ENCODE measurements at regions not wholly inside any gene's neighbourhood (a gene's known extent, or its start where the extent isn't known, plus 50 kb on each side); places are given as distances from the start of the nearest gene placed in this dataset.

DNA sequence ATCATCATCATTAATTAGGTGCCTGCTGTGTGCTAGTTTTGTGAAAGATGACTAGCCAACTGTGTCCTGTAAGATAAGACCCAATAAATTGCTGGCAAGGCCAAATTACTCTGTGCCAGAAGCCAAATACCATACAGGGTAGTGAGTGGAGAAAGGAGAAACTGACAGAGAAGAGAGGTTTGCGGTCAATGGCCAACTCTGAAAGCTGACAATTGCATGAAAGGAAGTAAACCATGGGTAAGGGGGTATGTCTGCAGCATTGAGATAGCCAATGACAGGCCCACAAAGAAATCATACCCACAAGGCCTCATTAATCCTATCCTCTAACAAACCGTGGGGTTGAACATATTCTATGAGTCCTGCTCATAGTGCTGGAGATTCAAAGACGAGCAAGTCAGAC lies 236.6 kb upstream of the CCDC196 start:
- TF ChIP-seq, protein P1, sequence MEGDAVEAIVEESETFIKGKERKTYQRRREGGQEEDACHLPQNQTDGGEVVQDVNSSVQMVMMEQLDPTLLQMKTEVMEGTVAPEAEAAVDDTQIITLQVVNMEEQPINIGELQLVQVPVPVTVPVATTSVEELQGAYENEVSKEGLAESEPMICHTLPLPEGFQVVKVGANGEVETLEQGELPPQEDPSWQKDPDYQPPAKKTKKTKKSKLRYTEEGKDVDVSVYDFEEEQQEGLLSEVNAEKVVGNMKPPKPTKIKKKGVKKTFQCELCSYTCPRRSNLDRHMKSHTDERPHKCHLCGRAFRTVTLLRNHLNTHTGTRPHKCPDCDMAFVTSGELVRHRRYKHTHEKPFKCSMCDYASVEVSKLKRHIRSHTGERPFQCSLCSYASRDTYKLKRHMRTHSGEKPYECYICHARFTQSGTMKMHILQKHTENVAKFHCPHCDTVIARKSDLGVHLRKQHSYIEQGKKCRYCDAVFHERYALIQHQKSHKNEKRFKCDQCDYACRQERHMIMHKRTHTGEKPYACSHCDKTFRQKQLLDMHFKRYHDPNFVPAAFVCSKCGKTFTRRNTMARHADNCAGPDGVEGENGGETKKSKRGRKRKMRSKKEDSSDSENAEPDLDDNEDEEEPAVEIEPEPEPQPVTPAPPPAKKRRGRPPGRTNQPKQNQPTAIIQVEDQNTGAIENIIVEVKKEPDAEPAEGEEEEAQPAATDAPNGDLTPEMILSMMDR (IDR thresholded peaks at IDR 0.05): no peak
- TF ChIP-seq POLR2A (IDR thresholded peaks at IDR 0.05): no peak
